ENCODE measurements at regions not wholly inside any gene's neighbourhood (a gene's known extent, or its start where the extent isn't known, plus 50 kb on each side); places are given as distances from the start of the nearest gene placed in this dataset.

DNA sequence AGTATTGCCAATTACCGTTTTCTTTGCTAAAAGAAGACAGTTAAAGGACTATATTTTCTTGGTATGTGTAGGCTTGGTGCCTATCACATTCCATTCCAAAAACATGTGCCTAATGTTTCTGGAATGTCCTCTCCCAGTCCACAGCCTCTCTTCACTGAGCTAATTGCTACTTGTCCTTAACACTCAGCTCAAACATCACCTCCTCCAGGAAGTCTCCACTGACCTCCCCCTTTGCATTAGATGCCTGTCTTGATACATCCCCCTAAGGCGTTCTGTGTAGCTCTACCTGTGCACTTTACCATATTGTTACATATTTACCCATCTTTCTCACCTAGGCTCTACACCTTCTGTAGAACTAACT is 195.6 kb upstream of the CAMK1G start:
- TF ChIP-seq EZH2phosphoT487 (IDR thresholded peaks at IDR 0.05; ENCODE audit: unreplicated experiment): no peak
- no peak for TF ChIP-seq EZH2 (IDR thresholded peaks at IDR 0.05; ENCODE audit: low read depth, unreplicated experiment)
- TF ChIP-seq, protein P1, sequence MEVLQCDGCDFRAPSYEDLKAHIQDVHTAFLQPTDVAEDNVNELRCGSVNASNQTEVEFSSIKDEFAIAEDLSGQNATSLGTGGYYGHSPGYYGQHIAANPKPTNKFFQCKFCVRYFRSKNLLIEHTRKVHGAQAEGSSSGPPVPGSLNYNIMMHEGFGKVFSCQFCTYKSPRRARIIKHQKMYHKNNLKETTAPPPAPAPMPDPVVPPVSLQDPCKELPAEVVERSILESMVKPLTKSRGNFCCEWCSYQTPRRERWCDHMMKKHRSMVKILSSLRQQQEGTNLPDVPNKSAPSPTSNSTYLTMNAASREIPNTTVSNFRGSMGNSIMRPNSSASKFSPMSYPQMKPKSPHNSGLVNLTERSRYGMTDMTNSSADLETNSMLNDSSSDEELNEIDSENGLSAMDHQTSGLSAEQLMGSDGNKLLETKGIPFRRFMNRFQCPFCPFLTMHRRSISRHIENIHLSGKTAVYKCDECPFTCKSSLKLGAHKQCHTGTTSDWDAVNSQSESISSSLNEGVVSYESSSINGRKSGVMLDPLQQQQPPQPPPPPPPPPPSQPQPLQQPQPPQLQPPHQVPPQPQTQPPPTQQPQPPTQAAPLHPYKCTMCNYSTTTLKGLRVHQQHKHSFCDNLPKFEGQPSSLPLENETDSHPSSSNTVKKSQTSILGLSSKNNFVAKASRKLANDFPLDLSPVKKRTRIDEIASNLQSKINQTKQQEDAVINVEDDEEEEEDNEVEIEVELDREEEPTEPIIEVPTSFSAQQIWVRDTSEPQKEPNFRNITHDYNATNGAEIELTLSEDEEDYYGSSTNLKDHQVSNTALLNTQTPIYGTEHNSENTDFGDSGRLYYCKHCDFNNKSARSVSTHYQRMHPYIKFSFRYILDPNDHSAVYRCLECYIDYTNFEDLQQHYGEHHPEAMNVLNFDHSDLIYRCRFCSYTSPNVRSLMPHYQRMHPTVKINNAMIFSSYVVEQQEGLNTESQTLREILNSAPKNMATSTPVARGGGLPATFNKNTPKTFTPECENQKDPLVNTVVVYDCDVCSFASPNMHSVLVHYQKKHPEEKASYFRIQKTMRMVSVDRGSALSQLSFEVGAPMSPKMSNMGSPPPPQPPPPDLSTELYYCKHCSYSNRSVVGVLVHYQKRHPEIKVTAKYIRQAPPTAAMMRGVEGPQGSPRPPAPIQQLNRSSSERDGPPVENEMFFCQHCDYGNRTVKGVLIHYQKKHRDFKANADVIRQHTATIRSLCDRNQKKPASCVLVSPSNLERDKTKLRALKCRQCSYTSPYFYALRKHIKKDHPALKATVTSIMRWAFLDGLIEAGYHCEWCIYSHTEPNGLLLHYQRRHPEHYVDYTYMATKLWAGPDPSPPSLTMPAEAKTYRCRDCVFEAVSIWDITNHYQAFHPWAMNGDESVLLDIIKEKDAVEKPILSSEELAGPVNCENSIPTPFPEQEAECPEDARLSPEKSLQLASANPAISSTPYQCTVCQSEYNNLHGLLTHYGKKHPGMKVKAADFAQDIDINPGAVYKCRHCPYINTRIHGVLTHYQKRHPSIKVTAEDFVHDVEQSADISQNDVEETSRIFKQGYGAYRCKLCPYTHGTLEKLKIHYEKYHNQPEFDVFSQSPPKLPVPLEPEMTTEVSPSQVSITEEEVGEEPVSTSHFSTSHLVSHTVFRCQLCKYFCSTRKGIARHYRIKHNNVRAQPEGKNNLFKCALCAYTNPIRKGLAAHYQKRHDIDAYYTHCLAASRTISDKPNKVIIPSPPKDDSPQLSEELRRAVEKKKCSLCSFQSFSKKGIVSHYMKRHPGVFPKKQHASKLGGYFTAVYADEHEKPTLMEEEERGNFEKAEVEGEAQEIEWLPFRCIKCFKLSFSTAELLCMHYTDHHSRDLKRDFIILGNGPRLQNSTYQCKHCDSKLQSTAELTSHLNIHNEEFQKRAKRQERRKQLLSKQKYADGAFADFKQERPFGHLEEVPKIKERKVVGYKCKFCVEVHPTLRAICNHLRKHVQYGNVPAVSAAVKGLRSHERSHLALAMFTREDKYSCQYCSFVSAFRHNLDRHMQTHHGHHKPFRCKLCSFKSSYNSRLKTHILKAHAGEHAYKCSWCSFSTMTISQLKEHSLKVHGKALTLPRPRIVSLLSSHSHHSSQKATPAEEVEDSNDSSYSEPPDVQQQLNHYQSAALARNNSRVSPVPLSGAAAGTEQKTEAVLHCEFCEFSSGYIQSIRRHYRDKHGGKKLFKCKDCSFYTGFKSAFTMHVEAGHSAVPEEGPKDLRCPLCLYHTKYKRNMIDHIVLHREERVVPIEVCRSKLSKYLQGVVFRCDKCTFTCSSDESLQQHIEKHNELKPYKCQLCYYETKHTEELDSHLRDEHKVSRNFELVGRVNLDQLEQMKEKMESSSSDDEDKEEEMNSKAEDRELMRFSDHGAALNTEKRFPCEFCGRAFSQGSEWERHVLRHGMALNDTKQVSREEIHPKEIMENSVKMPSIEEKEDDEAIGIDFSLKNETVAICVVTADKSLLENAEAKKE (CRISPR knock-in tag; IDR thresholded peaks at IDR 0.05): no peak
- TF ChIP-seq STAT1 (IDR thresholded peaks at IDR 0.05; ENCODE audit: unreplicated experiment): no peak
- no peak for TF ChIP-seq ZNF114 (CRISPR knock-in tag; IDR thresholded peaks at IDR 0.05)
- TF ChIP-seq NANOG (IDR thresholded peaks at IDR 0.05; ENCODE audit: borderline replicate concordance): no peak
- TF ChIP-seq CREB1 (CRISPR knock-in tag; IDR thresholded peaks at IDR 0.05; ENCODE audit: low read depth): no peak
- TF ChIP-seq, protein P2, sequence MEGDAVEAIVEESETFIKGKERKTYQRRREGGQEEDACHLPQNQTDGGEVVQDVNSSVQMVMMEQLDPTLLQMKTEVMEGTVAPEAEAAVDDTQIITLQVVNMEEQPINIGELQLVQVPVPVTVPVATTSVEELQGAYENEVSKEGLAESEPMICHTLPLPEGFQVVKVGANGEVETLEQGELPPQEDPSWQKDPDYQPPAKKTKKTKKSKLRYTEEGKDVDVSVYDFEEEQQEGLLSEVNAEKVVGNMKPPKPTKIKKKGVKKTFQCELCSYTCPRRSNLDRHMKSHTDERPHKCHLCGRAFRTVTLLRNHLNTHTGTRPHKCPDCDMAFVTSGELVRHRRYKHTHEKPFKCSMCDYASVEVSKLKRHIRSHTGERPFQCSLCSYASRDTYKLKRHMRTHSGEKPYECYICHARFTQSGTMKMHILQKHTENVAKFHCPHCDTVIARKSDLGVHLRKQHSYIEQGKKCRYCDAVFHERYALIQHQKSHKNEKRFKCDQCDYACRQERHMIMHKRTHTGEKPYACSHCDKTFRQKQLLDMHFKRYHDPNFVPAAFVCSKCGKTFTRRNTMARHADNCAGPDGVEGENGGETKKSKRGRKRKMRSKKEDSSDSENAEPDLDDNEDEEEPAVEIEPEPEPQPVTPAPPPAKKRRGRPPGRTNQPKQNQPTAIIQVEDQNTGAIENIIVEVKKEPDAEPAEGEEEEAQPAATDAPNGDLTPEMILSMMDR (conservative IDR thresholded peaks at IDR 0.05; ENCODE audit: low read depth in 2 of 2): no peak
- TF ChIP-seq, protein P3, sequence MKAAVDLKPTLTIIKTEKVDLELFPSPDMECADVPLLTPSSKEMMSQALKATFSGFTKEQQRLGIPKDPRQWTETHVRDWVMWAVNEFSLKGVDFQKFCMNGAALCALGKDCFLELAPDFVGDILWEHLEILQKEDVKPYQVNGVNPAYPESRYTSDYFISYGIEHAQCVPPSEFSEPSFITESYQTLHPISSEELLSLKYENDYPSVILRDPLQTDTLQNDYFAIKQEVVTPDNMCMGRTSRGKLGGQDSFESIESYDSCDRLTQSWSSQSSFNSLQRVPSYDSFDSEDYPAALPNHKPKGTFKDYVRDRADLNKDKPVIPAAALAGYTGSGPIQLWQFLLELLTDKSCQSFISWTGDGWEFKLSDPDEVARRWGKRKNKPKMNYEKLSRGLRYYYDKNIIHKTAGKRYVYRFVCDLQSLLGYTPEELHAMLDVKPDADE (IDR thresholded peaks at IDR 0.05): no peak
- TF ChIP-seq, protein P4, sequence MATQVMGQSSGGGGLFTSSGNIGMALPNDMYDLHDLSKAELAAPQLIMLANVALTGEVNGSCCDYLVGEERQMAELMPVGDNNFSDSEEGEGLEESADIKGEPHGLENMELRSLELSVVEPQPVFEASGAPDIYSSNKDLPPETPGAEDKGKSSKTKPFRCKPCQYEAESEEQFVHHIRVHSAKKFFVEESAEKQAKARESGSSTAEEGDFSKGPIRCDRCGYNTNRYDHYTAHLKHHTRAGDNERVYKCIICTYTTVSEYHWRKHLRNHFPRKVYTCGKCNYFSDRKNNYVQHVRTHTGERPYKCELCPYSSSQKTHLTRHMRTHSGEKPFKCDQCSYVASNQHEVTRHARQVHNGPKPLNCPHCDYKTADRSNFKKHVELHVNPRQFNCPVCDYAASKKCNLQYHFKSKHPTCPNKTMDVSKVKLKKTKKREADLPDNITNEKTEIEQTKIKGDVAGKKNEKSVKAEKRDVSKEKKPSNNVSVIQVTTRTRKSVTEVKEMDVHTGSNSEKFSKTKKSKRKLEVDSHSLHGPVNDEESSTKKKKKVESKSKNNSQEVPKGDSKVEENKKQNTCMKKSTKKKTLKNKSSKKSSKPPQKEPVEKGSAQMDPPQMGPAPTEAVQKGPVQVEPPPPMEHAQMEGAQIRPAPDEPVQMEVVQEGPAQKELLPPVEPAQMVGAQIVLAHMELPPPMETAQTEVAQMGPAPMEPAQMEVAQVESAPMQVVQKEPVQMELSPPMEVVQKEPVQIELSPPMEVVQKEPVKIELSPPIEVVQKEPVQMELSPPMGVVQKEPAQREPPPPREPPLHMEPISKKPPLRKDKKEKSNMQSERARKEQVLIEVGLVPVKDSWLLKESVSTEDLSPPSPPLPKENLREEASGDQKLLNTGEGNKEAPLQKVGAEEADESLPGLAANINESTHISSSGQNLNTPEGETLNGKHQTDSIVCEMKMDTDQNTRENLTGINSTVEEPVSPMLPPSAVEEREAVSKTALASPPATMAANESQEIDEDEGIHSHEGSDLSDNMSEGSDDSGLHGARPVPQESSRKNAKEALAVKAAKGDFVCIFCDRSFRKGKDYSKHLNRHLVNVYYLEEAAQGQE (IDR thresholded peaks at IDR 0.05; ENCODE audit: unreplicated experiment): no peak
- no peak for TF ChIP-seq JUNB (IDR thresholded peaks at IDR 0.05; ENCODE audit: unreplicated experiment)
- no peak for TF ChIP-seq POLR2AphosphoS5 (IDR thresholded peaks at IDR 0.05; ENCODE audit: low read depth)
- TF ChIP-seq ZNF331 (CRISPR knock-in tag; IDR thresholded peaks at IDR 0.05; ENCODE audit: low read depth): no peak
- Histone ChIP-seq H3K4me1 (ENCODE audit: insufficient read depth) (peaks cover 45% of the 10 kb centered on the region), H3K27ac (ENCODE audit: low read depth) (no peak overlapping the region), H3K4me3 (no peak overlapping the region), H3K9me2 (ENCODE audit: insufficient read depth) (peaks cover 25% of the 10 kb centered on the region), H3K27me3 (ENCODE audit: insufficient read depth) (no peaks in the 10 kb centered on the region), H3K4me2 (no peak overlapping the region), H3K36me3 (ENCODE audit: insufficient read depth) (no peaks in the 10 kb centered on the region), H3K79me2 (replicated peaks; ENCODE audit: insufficient read depth) (no peaks in the 10 kb centered on the region), H4K20me1 (replicated peaks; ENCODE audit: insufficient read depth) (no peaks in the 10 kb centered on the region), H2AFZ (no peak overlapping the region), H3F3A (replicated peaks; ENCODE audit: low read depth) (0 out of 2 replicates have a peak, but pooled peaks cover 3% of the 10 kb centered on the region)
- ATAC-seq: no peak
- peaks cover 4% of the 10 kb centered on the region; the same call in 2 of the 3 replicates for H3K36me3 Mint-ChIP-seq (ENCODE audit: low read depth)
- no peak overlapping the region for H3K4me3 Mint-ChIP-seq
- no peak for DNase-seq (ENCODE audit: low spot score)
- H3K27me3 Mint-ChIP-seq (ENCODE audit: insufficient read depth, low read depth, poor library complexity): peaks cover 5% of the 10 kb centered on the region
- H3K9me3 Mint-ChIP-seq: no peaks in the 10 kb centered on the region
- H3K4me1 Mint-ChIP-seq: peaks cover 34% of the 10 kb centered on the region
- no peak overlapping the region for H3K27ac Mint-ChIP-seq

Data from GM23338 (cell line).